ENCODE measurements at regions not wholly inside any gene's neighbourhood (a gene's known extent, or its start where the extent isn't known, plus 50 kb on each side); places are given as distances from the start of the nearest gene placed in this dataset.

- Histone ChIP-seq H3K9ac (ENCODE audit: low read length) (no peak overlapping the region), H4K20me1 (ENCODE audit: insufficient read depth) (no peaks in the 10 kb centered on the region), H3K9me3 (ENCODE audit: low read length) (no peaks in the 10 kb centered on the region), H3K27ac (ENCODE audit: low read length) (no peak overlapping the region), H3K4me2 (ENCODE audit: low read length) (no peak overlapping the region), H3K9me2 (ENCODE audit: insufficient read depth, low read length) (no peaks in the 10 kb centered on the region), H3K4me3 (ENCODE audit: low read length) (no peak overlapping the region), H3K36me3 (ENCODE audit: insufficient read depth, low read length) (no peaks in the 10 kb centered on the region), H3F3A (ENCODE audit: insufficient read depth, low read length, poor library complexity, severe bottlenecking) (no peaks in the 10 kb centered on the region), H3K27me3 (ENCODE audit: insufficient read depth, low read depth, low read length) (no peaks in the 10 kb centered on the region), H2AFZ (ENCODE audit: low read depth, low read length) (no peak overlapping the region), H3K79me2 (replicated peaks; ENCODE audit: insufficient read depth, low read length) (no peaks in the 10 kb centered on the region)
- TF ChIP-seq EP300 (conservative IDR thresholded peaks at IDR 0.05; ENCODE audit: poor library complexity, severe bottlenecking) (no peak), RAD21 (conservative IDR thresholded peaks at IDR 0.05) (no peak), REST (IDR thresholded peaks at IDR 0.05; ENCODE audit: borderline replicate concordance) (no peak), TAF1 (IDR thresholded peaks at IDR 0.05; ENCODE audit: low read depth) (no peak), SMC3 (conservative IDR thresholded peaks at IDR 0.05; ENCODE audit: poor library complexity) (no peak), MXI1 (conservative IDR thresholded peaks at IDR 0.05; ENCODE audit: poor library complexity, severe bottlenecking) (no peak), CTCF (IDR thresholded peaks at IDR 0.05; ENCODE audit: poor library complexity, severe bottlenecking) (no peak), POLR2AphosphoS5 (IDR thresholded peaks at IDR 0.05) (no peak), EZH2 (IDR thresholded peaks at IDR 0.05; ENCODE audit: borderline replicate concordance, insufficient read depth, low read length, poor library complexity, severe bottlenecking) (no peak)
Measured at GRCh38 chr14:86357119-86357518, 827.2 kb downstream of the FLRT2 start.

GRCh38 chr14:86346818-86347384 lies 817.0 kb downstream of the FLRT2 start:
- H3K4me2 ChIP-seq (ENCODE audit: low read length) = no peak overlapping the region

More at GRCh38 chr14:86346818-86347384, 817.0 kb downstream of the FLRT2 start:
- no peak overlapping the region for H3K27ac ChIP-seq (ENCODE audit: low read length)
- no peaks in the 10 kb centered on the region for H4K20me1 ChIP-seq (ENCODE audit: insufficient read depth)
- no peaks in the 10 kb centered on the region for H3K79me2 ChIP-seq (replicated peaks; ENCODE audit: insufficient read depth, low read length)
- TF ChIP-seq MXI1 (conservative IDR thresholded peaks at IDR 0.05; ENCODE audit: poor library complexity, severe bottlenecking) = no peak
- TF ChIP-seq POLR2AphosphoS5 (IDR thresholded peaks at IDR 0.05) = no peak
- TF ChIP-seq EZH2 (IDR thresholded peaks at IDR 0.05; ENCODE audit: borderline replicate concordance, insufficient read depth, low read length, poor library complexity, severe bottlenecking) = no peak
- TF ChIP-seq TAF1 (IDR thresholded peaks at IDR 0.05; ENCODE audit: low read depth) = no peak
- TF ChIP-seq RAD21 (conservative IDR thresholded peaks at IDR 0.05) = no peak
- H3K9me3 ChIP-seq (ENCODE audit: low read length) = no peaks in the 10 kb centered on the region
- no peaks in the 10 kb centered on the region for H3F3A ChIP-seq (ENCODE audit: insufficient read depth, low read length, poor library complexity, severe bottlenecking)
- H3K36me3 ChIP-seq (ENCODE audit: insufficient read depth, low read length) = no peaks in the 10 kb centered on the region
- no peak overlapping the region for H3K9ac ChIP-seq (ENCODE audit: low read length)
- no peak overlapping the region for H3K4me3 ChIP-seq (ENCODE audit: low read length)
- H2AFZ ChIP-seq (ENCODE audit: low read depth, low read length) = no peak overlapping the region
- H3K27me3 ChIP-seq (ENCODE audit: insufficient read depth, low read depth, low read length) = no peaks in the 10 kb centered on the region
- H3K9me2 ChIP-seq (ENCODE audit: insufficient read depth, low read length) = no peaks in the 10 kb centered on the region
